Astrocyte of the cerebellum (primary cell): ENCODE measurements at regions not wholly inside any gene's neighbourhood (a gene's known extent, or its start where the extent isn't known, plus 50 kb on each side); places are given as distances from the start of the nearest gene placed in this dataset.

Experiments
- DNase-seq: peaks from one replicate; pipeline ENCODE4 v3.0.0-alpha.2; 2011; ENCODE audit warnings: low read depth
- H3K4me3 ChIP-seq: 2 replicates; pipeline ENCODE4 v1.5.1; 2011; ENCODE audit warnings: mild to moderate bottlenecking, low read depth, low read length, moderate library complexity
- CTCF ChIP-seq: IDR thresholded peaks from 2 replicates; pipeline ENCODE4 v1.5.1; 2012; ENCODE audit warnings: low read length, low read depth, moderate library complexity, mild to moderate bottlenecking; ENCODE audit errors: missing control alignments
- in situ Hi-C: cut with HindIII; loops from 2 replicates; pipeline ENCODE4 v1.10.0; 2017; ENCODE audit warnings: low sequenced_read_pairs

- no peak for DNase-seq
- in situ Hi-C loops, result no loop called here
- TF ChIP-seq CTCF, result no peak
- H3K4me3 ChIP-seq, result no peak overlapping the region
Measured at GRCh38 chr21:19999369-20000272, 998.6 kb upstream of the NCAM2 start.

GRCh38 chr21:20004367-20004766, 993.8 kb upstream of the NCAM2 start:
- in situ Hi-C loops, result no loop called here
- TF ChIP-seq CTCF, result no peak
- H3K4me3 ChIP-seq, result no peak overlapping the region

GRCh38 chr21:20010691-20011200, 987.5 kb upstream of the NCAM2 start:
- DNase-seq, result no peak
- in situ Hi-C loops, result no loop called here
- no peak for TF ChIP-seq CTCF
- H3K4me3 ChIP-seq, result no peak overlapping the region

More at GRCh38 chr21:20004367-20004766, 993.8 kb upstream of the NCAM2 start:
- no peak for DNase-seq

- H3K4me3 ChIP-seq, result no peak overlapping the region
- in situ Hi-C loops, result no loop called here
- no peak for DNase-seq
- TF ChIP-seq CTCF, result no peak
Measured at GRCh38 chr21:20013851-20014250, 984.4 kb upstream of the NCAM2 start.

- no peak overlapping the region for H3K4me3 ChIP-seq
- in situ Hi-C loops, result no loop called here
- DNase-seq, result no peak
- TF ChIP-seq CTCF, result no peak
Measured at GRCh38 chr21:20016435-20017005, 981.7 kb upstream of the NCAM2 start.

GRCh38 chr21:20020026-20020425, 978.2 kb upstream of the NCAM2 start:
- no peak overlapping the region for H3K4me3 ChIP-seq
- in situ Hi-C loops, result no loop called here
- no peak for DNase-seq
- no peak for TF ChIP-seq CTCF
